ENCODE measurements at regions not wholly inside any gene's neighbourhood (a gene's known extent, or its start where the extent isn't known, plus 50 kb on each side); places are given as distances from the start of the nearest gene placed in this dataset.

DNA sequence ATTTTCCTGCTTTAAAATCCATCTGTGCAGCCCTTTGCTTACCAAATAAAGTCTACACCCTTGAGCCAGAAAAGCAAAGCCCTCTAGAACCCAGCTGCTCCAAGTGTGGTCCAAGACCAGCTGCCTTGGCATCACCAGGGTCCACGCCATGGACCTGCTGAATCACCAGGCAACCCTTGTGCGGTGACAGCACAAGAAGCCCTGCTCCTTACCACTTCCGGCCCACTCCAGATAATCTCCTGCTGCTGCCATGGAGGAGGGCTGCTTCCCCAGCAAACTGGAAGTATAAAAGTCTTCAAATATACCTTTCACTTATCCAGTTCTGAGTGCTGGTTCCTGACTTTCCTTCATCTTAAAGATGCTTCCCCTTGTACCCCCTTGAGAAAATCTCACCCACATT lies 106.0 kb upstream of the PKDCC start:
- TF ChIP-seq EP300 (IDR thresholded peaks at IDR 0.05), result no peak
- no peak for TF ChIP-seq POLR2A (IDR thresholded peaks at IDR 0.05)
- TF ChIP-seq, protein P1, sequence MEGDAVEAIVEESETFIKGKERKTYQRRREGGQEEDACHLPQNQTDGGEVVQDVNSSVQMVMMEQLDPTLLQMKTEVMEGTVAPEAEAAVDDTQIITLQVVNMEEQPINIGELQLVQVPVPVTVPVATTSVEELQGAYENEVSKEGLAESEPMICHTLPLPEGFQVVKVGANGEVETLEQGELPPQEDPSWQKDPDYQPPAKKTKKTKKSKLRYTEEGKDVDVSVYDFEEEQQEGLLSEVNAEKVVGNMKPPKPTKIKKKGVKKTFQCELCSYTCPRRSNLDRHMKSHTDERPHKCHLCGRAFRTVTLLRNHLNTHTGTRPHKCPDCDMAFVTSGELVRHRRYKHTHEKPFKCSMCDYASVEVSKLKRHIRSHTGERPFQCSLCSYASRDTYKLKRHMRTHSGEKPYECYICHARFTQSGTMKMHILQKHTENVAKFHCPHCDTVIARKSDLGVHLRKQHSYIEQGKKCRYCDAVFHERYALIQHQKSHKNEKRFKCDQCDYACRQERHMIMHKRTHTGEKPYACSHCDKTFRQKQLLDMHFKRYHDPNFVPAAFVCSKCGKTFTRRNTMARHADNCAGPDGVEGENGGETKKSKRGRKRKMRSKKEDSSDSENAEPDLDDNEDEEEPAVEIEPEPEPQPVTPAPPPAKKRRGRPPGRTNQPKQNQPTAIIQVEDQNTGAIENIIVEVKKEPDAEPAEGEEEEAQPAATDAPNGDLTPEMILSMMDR (IDR thresholded peaks at IDR 0.05), result no peak
- H3K9me3 ChIP-seq, result no peaks in the 10 kb centered on the region
- H3K4me3 ChIP-seq, result no peak overlapping the region
- intact Hi-C loops (cut with DNase I), result no loop called here
- H3K4me1 ChIP-seq (ENCODE audit: insufficient read depth), result peaks cover 28% of the 10 kb centered on the region
- H3K27me3 ChIP-seq, result no peaks in the 10 kb centered on the region
- H3K36me3 ChIP-seq, result no peaks in the 10 kb centered on the region
- no peak for DNase-seq
- 76 to 78% (median 78%) methylated on average over 3 of the region's 3 CpGs for WGBS, 3 donors
- H3K27ac ChIP-seq, result no peak overlapping the region

DNA sequence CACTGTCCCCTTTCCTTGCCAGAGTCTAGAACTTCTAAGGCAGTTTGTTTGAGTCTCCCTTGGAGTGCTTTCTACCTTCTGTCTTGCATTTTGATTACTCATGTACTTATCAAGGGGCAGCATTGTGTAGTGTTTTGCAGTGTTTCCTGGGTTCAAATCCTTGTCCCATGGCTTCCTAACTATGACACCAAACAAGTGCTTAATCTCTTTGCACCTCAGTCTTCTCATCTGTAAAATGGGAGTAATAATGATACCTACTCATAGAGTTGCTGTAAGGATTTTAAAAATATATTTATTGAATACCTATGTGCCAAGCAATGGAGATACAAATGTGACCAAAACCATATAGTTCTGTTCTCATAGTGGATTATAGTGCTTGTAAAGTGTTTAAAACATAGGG lies 105.5 kb upstream of the PKDCC start:
- H3K9me3 ChIP-seq, result no peaks in the 10 kb centered on the region
- no peak overlapping the region for H3K4me3 ChIP-seq
- TF ChIP-seq EP300 (IDR thresholded peaks at IDR 0.05) (no peak), POLR2A (IDR thresholded peaks at IDR 0.05) (no peak)
- TF ChIP-seq, protein P1 (IDR thresholded peaks at IDR 0.05), result no peak
- peaks cover 28% of the 10 kb centered on the region for H3K4me1 ChIP-seq (ENCODE audit: insufficient read depth)
- H3K27me3 ChIP-seq, result no peaks in the 10 kb centered on the region
- no peak overlapping the region for H3K27ac ChIP-seq
- intact Hi-C loops (cut with DNase I), result no loop called here
- DNase-seq, result no peak
- H3K36me3 ChIP-seq, result no peaks in the 10 kb centered on the region

DNA sequence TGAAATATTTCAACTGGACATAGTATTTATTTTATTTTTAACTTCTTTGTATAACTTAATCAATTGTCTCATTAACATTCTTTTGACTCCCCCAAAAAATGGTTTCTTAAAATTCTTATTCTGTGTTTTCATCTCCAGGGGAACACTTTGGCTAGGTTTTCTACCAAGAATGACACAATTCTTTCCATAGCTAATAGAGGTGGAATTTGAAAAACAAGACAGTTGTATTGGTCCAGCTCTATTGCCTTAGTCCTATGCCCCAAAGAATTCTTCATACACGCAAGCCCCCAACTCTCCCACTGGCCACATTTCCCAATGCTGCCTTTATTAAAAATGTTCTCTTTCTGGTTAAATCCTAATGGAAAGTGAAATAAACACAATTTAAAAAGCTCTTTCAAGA lies 104.7 kb upstream of the PKDCC start:
- no peak for DNase-seq
- Histone ChIP-seq H3K36me3 (no peaks in the 10 kb centered on the region), H3K4me1 (ENCODE audit: insufficient read depth) (peaks cover 23% of the 10 kb centered on the region), H3K27ac (peak overlapping the region in 1 of 2 donors; percentile 9), H3K27me3 (no peaks in the 10 kb centered on the region), H3K9me3 (no peaks in the 10 kb centered on the region), H3K4me3 (no peak overlapping the region)
- no peak for TF ChIP-seq POLR2A (IDR thresholded peaks at IDR 0.05)
- TF ChIP-seq, protein P1 (IDR thresholded peaks at IDR 0.05), result no peak
- TF ChIP-seq EP300 (IDR thresholded peaks at IDR 0.05), result no peak
- 35 to 55% (median 36%) methylated on average over 1 of the region's 1 CpG for WGBS, 3 donors
- intact Hi-C loops (cut with DNase I), result no loop called here

DNA sequence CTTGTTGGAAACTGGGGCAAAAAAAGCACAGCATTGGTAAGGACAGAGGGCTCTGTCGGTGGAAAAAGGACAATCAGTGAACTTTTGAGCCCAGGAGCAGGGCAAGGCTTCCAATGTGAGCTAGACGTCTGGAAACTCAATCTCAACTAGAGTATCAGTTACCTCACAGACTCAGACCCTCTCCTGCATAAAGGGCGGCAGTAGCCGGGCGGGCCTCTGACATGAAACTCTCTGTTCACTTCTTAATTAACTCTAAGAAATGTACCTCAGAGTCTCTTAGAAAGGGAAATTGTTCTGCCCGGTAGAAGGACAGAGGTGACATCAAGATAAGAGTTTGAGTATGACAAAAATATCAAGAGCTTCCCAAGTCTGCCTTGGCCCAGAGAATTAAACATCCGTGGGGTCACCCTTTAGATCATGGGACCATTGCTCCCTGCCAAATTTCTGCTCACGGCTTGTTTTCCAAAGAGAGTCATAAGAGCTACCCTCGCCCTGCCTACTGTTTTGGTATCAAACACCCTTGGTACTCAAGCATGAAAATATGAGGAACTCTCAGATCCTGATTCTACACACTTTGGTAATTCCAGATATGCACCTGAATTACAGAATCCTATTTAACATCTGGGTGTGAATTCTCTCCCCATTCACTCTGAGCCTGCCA lies 103.5 kb upstream of the PKDCC start:
- Histone ChIP-seq H3K4me1 (ENCODE audit: insufficient read depth) (peaks cover 15% of the 10 kb centered on the region), H3K4me3 (no peak overlapping the region), H3K9me3 (no peaks in the 10 kb centered on the region), H3K27me3 (no peaks in the 10 kb centered on the region), H3K27ac (no peak overlapping the region), H3K36me3 (no peaks in the 10 kb centered on the region)
- 73 to 80% (median 76%) methylated on average over 9 of the region's 9 CpGs for WGBS, 3 donors
- intact Hi-C loops (cut with DNase I), result no loop called here
- no peak for DNase-seq
- TF ChIP-seq, protein P1 (IDR thresholded peaks at IDR 0.05), result no peak
- TF ChIP-seq POLR2A (IDR thresholded peaks at IDR 0.05), result no peak
- no peak for TF ChIP-seq EP300 (IDR thresholded peaks at IDR 0.05)
